MCF 10A (cell line): ENCODE measurements at regions not wholly inside any gene's neighbourhood (a gene's known extent, or its start where the extent isn't known, plus 50 kb on each side); places are given as distances from the start of the nearest gene placed in this dataset.

ENCODE experiments used
- BruUV-seq: library from RNA; stranded (reverse); fragments of 400-500 nt; replicated peaks from 2 replicates; lab custom pipeline; 2021; lab: Mats Ljungman, UMichigan
- CTCF ChIA-PET: fragments of 300-600 bp; sonication (Branson Sonifier 250); formaldehyde crosslinking; extraction: SDS; loops from one replicate; lab custom pipeline; 2021; ENCODE audit warnings: antibody characterized with exemption, inconsistent platforms; lab: Yijun Ruan, JAX
- POLR2A ChIA-PET: fragments of 300-600, 350-650 bp; sonication (Branson Sonifier 250); formaldehyde crosslinking; extraction: SDS; loops from one replicate; lab custom pipeline; 2020; ENCODE audit warnings: antibody characterized with exemption, inconsistent platforms; lab: Yijun Ruan, JAX
- DNase-seq: peaks from one replicate; pipeline ENCODE4 v3.0.0-alpha.2; 2018; ENCODE audit not compliant: unreplicated experiment
- H3K27ac Mint-ChIP-seq: one replicate; pipeline ENCODE4 v1.8.0; 2022; ENCODE audit warnings: mild to moderate bottlenecking, low read depth, mixed read lengths; ENCODE audit not compliant: unreplicated experiment
- H3K27me3 Mint-ChIP-seq: one replicate; pipeline ENCODE4 v1.8.0; 2022; ENCODE audit warnings: mixed read lengths; ENCODE audit not compliant: insufficient read depth, unreplicated experiment
- H3K36me3 Mint-ChIP-seq: one replicate; pipeline ENCODE4 v1.8.0; 2022; ENCODE audit warnings: mild to moderate bottlenecking, moderate library complexity, mixed read lengths; ENCODE audit not compliant: insufficient read depth, unreplicated experiment
- H3K4me1 Mint-ChIP-seq: one replicate; pipeline ENCODE4 v1.8.0; 2022; ENCODE audit warnings: mixed read lengths; ENCODE audit not compliant: insufficient read depth, unreplicated experiment
- H3K4me3 Mint-ChIP-seq: one replicate; pipeline ENCODE4 v1.8.0; 2022; ENCODE audit warnings: mild to moderate bottlenecking, moderate library complexity, mixed read lengths; ENCODE audit not compliant: unreplicated experiment
- H3K9me3 Mint-ChIP-seq: one replicate; pipeline ENCODE4 v1.8.0; 2022; ENCODE audit warnings: mixed read lengths; ENCODE audit not compliant: unreplicated experiment
- intact Hi-C: fragments of 100-400 bp; cut with micrococcal nuclease; formaldehyde crosslinking; loops from 2 replicates; pipeline ENCODE4 v1.14.1; 2022
- TF ChIP-seq, protein P1 (sequence below): fragments of 200-600 bp; IDR thresholded peaks from one replicate; pipeline ENCODE4 v1.8.0; 2022; ENCODE audit warnings: antibody characterized with exemption, mild to moderate bottlenecking; ENCODE audit not compliant: unreplicated experiment

DNA sequence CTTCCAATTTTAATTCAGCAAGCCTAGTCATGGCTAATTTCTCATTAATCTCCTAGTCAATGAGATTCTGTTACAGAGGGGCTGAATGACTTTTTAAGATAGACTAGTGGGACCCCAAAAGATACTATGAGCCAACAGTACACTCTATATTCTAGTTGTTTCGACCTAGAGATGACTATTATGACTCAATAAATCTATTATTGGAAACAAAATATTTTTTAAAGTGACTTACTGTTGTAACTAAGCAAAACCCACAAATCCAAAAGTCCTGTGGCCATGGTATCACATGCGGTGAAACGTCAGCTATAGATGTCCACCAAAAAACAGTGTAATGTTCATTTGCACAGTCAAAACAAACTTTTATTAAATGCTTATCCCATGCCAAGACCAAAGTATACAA lies 95.3 kb upstream of the ADO start:
- Mint-ChIP-seq H3K4me1 (no peaks in the 10 kb centered on the region), H3K27me3 (no peaks in the 10 kb centered on the region), H3K9me3 (peaks cover 11% of the 10 kb centered on the region), H3K4me3 (no peak overlapping the region), H3K27ac (no peak overlapping the region), H3K36me3 (no peaks in the 10 kb centered on the region)
- ChIA-PET POLR2A (no interaction called here), CTCF (no interaction called here)
- TF ChIP-seq, protein P1, sequence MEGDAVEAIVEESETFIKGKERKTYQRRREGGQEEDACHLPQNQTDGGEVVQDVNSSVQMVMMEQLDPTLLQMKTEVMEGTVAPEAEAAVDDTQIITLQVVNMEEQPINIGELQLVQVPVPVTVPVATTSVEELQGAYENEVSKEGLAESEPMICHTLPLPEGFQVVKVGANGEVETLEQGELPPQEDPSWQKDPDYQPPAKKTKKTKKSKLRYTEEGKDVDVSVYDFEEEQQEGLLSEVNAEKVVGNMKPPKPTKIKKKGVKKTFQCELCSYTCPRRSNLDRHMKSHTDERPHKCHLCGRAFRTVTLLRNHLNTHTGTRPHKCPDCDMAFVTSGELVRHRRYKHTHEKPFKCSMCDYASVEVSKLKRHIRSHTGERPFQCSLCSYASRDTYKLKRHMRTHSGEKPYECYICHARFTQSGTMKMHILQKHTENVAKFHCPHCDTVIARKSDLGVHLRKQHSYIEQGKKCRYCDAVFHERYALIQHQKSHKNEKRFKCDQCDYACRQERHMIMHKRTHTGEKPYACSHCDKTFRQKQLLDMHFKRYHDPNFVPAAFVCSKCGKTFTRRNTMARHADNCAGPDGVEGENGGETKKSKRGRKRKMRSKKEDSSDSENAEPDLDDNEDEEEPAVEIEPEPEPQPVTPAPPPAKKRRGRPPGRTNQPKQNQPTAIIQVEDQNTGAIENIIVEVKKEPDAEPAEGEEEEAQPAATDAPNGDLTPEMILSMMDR: no peak
- BruUV-seq: no TSS peak
- intact Hi-C loops: no loop called here
- no peak for DNase-seq

DNA sequence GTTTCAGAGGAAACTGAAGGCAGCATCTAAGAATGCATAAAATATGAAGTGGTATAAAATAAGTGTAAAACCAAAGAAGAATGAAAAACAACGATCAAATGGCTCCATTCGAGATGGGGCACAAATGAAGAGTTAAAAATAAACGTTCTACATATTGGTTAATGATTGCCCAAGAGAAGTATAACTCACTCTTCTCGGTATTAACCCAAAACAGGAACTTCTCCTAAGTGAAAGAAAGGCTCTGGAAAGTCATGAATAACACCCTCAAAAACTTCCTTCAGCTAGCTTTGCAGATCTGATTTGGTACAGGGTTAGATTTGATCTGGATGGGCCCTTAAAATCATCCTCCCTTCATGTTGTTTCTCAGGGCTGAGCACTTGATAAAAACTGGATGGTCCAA lies 94.3 kb upstream of the ADO start:
- Mint-ChIP-seq H3K4me3 (no peak overlapping the region), H3K4me1 (no peaks in the 10 kb centered on the region)
- CTCF ChIA-PET: no interaction called here

DNA sequence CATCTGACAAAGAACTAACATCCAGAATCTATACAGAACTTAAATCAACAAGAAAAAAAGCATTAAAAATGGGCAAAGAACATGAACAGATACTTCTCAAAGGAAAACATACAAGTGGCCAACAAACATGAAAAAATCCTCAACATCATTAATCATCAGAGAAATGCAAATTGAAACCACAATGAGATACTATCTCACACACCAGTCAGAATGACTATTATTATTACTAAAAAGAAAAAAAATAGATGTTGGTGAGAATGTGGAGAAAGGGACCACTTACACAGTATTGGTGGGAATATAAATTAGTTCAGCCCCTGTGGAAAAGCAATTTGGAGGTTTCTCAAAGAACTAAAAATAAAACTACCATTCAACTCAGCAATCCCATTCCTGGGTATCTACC lies 89.1 kb upstream of the ADO start:
- CTCF ChIA-PET: interaction anchor here (0.9 kb wide), 1 partner anchor 278 kb away, joined by 3 read pairs; no protein-coding TSS in a partner anchor
- no peaks in the 10 kb centered on the region for H3K36me3 Mint-ChIP-seq

More for the DNA sequence above, 94.3 kb upstream of the ADO start:
- intact Hi-C loops: no loop called here
- H3K27me3 Mint-ChIP-seq: no peaks in the 10 kb centered on the region
- no peak for DNase-seq
- H3K9me3 Mint-ChIP-seq: peaks cover 11% of the 10 kb centered on the region
- TF ChIP-seq, protein P1: no peak
- H3K27ac Mint-ChIP-seq: no peak overlapping the region
- H3K36me3 Mint-ChIP-seq: no peaks in the 10 kb centered on the region
- POLR2A ChIA-PET: no interaction called here
- no TSS peak for BruUV-seq

DNA sequence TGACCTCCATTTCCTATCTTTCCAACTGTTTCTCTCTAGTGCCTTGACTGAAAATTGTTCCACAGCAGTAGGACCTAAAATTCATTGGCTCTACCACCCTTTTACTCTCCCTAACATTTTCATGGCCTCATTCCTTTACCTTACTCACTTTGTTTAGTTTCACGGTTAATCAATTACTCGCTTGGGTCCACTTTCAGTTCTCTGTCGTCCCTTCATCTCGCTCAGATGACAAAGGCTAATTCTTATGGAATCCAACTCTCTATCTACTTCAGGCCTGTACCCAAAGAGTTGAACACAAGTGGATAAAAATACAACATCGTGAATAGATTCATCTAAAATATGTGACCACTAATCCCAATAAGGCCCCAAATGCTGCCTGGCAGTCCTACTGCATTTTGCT lies 85.9 kb upstream of the ADO start:
- H3K4me3 Mint-ChIP-seq: no peak overlapping the region
- BruUV-seq: no TSS peak
- CTCF ChIA-PET: no interaction called here

More for the DNA sequence above, 89.1 kb upstream of the ADO start:
- H3K4me1 Mint-ChIP-seq: no peaks in the 10 kb centered on the region
- DNase-seq: no peak
- BruUV-seq: no TSS peak
- POLR2A ChIA-PET: no interaction called here
- no peak overlapping the region for H3K4me3 Mint-ChIP-seq
- H3K27ac Mint-ChIP-seq: no peak overlapping the region
- TF ChIP-seq, protein P1: no peak
- intact Hi-C loops: no loop called here
- peaks cover 10% of the 10 kb centered on the region for H3K9me3 Mint-ChIP-seq
- no peaks in the 10 kb centered on the region for H3K27me3 Mint-ChIP-seq

More for the DNA sequence above, 85.9 kb upstream of the ADO start:
- intact Hi-C loops: no loop called here
- Mint-ChIP-seq H3K9me3 (no peaks in the 10 kb centered on the region), H3K27me3 (no peaks in the 10 kb centered on the region), H3K36me3 (no peaks in the 10 kb centered on the region), H3K4me1 (no peaks in the 10 kb centered on the region), H3K27ac (no peak overlapping the region)
- POLR2A ChIA-PET: interaction anchor here (0.6 kb wide), 1 partner anchor 397 kb away, joined by 3 read pairs; no protein-coding TSS in a partner anchor
- no peak for DNase-seq
- TF ChIP-seq, protein P1: no peak
